ENCODE measurements at regions not wholly inside any gene's neighbourhood (a gene's known extent, or its start where the extent isn't known, plus 50 kb on each side); places are given as distances from the start of the nearest gene placed in this dataset.

- Histone ChIP-seq H3K4me3 (no peak overlapping the region), H3K4me1 (replicated peaks; ENCODE audit: insufficient read depth) (no peaks in the 10 kb centered on the region), H3K9me2 (ENCODE audit: insufficient read depth) (no peaks in the 10 kb centered on the region), H2AFZ (no peak overlapping the region), H3K4me2 (no peak overlapping the region), H3K9me3 (ENCODE audit: insufficient read depth, low read depth) (no peaks in the 10 kb centered on the region), H4K20me1 (ENCODE audit: insufficient read depth) (no peaks in the 10 kb centered on the region), H3K36me3 (ENCODE audit: low read depth) (no peaks in the 10 kb centered on the region), H3K27me3 (ENCODE audit: insufficient read depth, low read depth) (peaks cover 13% of the 10 kb centered on the region), H3K27ac (no peak overlapping the region), H3K79me2 (ENCODE audit: low read depth) (no peaks in the 10 kb centered on the region), H3F3A (ENCODE audit: insufficient read depth, low read depth) (no peaks in the 10 kb centered on the region)
- DNase-seq: no peak
- intact Hi-C loops (cut with micrococcal nuclease; ENCODE audit: unreplicated experiment): no loop called here
- BruUV-seq (replicated peaks): no TSS peak
- TF ChIP-seq CTCF (conservative IDR thresholded peaks at IDR 0.05) (no peak), EZH2 (IDR thresholded peaks at IDR 0.05; ENCODE audit: low read depth) (no peak)
- ChIA-PET POLR2A (ENCODE audit: unreplicated experiment) (no interaction called here), CTCF (no interaction called here)
These were observed 60.0 kb upstream of the MNS1 start for GRCh38 chr15:56524915-56525314.

DNA sequence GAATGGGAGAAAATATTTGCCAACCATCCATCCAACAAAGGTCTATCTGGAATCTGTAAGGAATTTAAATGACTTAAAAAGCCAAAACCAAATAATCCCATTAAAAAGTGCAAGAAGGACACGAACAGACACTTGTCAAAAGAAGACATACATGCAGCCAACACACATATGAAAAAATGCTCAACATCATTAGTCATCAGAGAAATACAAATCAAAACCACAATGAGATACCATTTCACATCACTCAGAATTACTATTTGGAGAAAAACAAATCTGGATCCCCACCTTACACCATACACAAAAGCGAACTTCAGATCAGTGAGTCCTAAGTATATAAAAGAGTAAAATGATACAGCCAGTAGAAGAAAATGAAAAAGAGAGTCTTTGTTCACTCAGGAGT lies 58.6 kb upstream of the MNS1 start:
- no peaks in the 10 kb centered on the region for H3K9me2 ChIP-seq (ENCODE audit: insufficient read depth)
- CTCF ChIA-PET: no interaction called here
- intact Hi-C loops (cut with micrococcal nuclease; ENCODE audit: unreplicated experiment): no loop called here
- no peaks in the 10 kb centered on the region for H3K36me3 ChIP-seq (ENCODE audit: low read depth)
- no peaks in the 10 kb centered on the region for H4K20me1 ChIP-seq (ENCODE audit: insufficient read depth)
- BruUV-seq (replicated peaks): no TSS peak
- no peaks in the 10 kb centered on the region for H3K79me2 ChIP-seq (ENCODE audit: low read depth)
- no peak overlapping the region for H3K27ac ChIP-seq
- TF ChIP-seq CTCF (conservative IDR thresholded peaks at IDR 0.05) (no peak), EZH2 (IDR thresholded peaks at IDR 0.05; ENCODE audit: low read depth) (no peak)
- no peaks in the 10 kb centered on the region for H3K4me1 ChIP-seq (replicated peaks; ENCODE audit: insufficient read depth)
- POLR2A ChIA-PET (ENCODE audit: unreplicated experiment): no interaction called here
- peaks cover 13% of the 10 kb centered on the region for H3K27me3 ChIP-seq (ENCODE audit: insufficient read depth, low read depth)
- no peak for DNase-seq
- H3K9me3 ChIP-seq (ENCODE audit: insufficient read depth, low read depth): no peaks in the 10 kb centered on the region
- H3F3A ChIP-seq (ENCODE audit: insufficient read depth, low read depth): no peaks in the 10 kb centered on the region
- no peak overlapping the region for H3K4me2 ChIP-seq
- H3K4me3 ChIP-seq: no peak overlapping the region
- H2AFZ ChIP-seq: no peak overlapping the region

DNA sequence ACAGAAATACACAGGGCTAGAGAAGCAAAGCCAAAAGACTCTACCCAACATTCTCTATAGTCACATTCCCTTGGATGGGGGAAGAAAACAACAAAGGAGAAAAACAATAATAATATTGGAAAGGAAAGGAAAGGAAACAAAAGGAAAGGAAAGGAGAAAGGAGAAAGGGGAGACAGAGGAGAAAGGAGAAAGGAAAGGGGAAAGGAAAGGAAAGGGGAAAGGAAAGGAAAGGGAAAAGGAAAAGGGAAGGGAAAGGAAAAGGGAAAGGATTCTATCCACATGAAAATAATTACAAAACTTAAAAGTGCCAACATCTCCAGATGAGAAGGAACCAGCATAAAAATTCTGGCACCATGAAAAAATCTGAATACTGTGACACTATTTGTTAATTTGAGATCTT lies 54.1 kb upstream of the MNS1 start:
- TF ChIP-seq EZH2 (IDR thresholded peaks at IDR 0.05; ENCODE audit: low read depth) (no peak), CTCF (conservative IDR thresholded peaks at IDR 0.05) (no peak)
- H4K20me1 ChIP-seq (ENCODE audit: insufficient read depth): no peaks in the 10 kb centered on the region
- no peaks in the 10 kb centered on the region for H3K9me3 ChIP-seq (ENCODE audit: insufficient read depth, low read depth)
- CTCF ChIA-PET: no interaction called here
- no TSS peak for BruUV-seq (replicated peaks)
- no peak overlapping the region for H3K27ac ChIP-seq
- H2AFZ ChIP-seq: no peak overlapping the region
- intact Hi-C loops (cut with micrococcal nuclease; ENCODE audit: unreplicated experiment): no loop called here
- no peaks in the 10 kb centered on the region for H3K4me1 ChIP-seq (replicated peaks; ENCODE audit: insufficient read depth)
- no peak overlapping the region for H3K4me3 ChIP-seq
- no peaks in the 10 kb centered on the region for H3K9me2 ChIP-seq (ENCODE audit: insufficient read depth)
- H3K79me2 ChIP-seq (ENCODE audit: low read depth): no peaks in the 10 kb centered on the region
- H3K36me3 ChIP-seq (ENCODE audit: low read depth): no peaks in the 10 kb centered on the region
- H3K27me3 ChIP-seq (ENCODE audit: insufficient read depth, low read depth): peaks cover 4% of the 10 kb centered on the region; the same call in 1 of the 2 replicates
- H3K4me2 ChIP-seq: no peak overlapping the region
- H3F3A ChIP-seq (ENCODE audit: insufficient read depth, low read depth): no peaks in the 10 kb centered on the region
- POLR2A ChIA-PET (ENCODE audit: unreplicated experiment): no interaction called here
- DNase-seq: no peak
